IPS DF 4.7 (cell line): ENCODE measurements at regions not wholly inside any gene's neighbourhood (a gene's known extent, or its start where the extent isn't known, plus 50 kb on each side); places are given as distances from the start of the nearest gene placed in this dataset.
"Not testable (repeated sequence)": the region's sequence is repeated elsewhere in the genome, so short reads cannot be mapped to it uniquely, and the experiment has no call there.

Experiments
- DNase-seq: peaks from one replicate; pipeline ENCODE4 v3.0.0-alpha.2; 2013; ENCODE audit warnings: low spot score; ENCODE audit errors: extremely low read depth

DNA sequence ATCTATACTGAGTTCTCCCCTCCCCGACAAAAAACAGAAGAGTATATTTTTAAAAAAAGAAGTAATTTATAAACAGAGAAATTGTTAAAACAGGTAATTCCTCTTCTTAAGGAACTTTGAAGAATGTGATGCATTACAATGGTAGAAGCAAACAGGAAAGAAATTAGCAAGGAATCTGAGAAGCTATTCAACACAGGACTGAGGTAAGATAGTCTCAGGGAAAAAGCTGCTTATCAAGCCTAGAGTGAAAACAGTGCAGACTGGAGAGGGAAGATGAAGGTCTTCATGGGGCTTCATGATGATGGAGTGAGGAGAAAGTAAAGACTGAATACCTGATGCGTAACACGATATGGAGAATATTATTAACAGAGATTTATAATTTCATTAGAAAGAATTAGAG is 880.0 kb downstream of the SLC16A7 start:
- DNase-seq = no peak

DNA sequence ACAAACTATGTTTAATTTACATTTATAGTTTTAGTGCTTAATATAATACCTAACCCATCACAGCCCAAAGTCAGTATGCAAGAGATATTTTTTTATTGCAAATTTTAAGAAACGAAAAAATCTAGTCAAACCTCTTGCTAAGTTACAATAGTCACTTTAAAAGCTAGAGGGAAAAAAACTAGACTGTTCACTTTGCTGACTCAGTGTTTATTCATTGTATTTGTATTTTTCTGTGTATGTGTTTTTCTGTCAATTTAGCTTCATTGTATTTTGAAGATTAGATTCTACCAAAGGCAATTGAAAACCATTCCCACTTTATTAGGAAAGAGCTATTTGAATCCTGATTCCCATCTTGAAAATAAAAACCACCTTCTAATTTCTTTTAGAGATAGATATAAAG is 891.5 kb downstream of the SLC16A7 start:
- DNase-seq = no peak

DNA sequence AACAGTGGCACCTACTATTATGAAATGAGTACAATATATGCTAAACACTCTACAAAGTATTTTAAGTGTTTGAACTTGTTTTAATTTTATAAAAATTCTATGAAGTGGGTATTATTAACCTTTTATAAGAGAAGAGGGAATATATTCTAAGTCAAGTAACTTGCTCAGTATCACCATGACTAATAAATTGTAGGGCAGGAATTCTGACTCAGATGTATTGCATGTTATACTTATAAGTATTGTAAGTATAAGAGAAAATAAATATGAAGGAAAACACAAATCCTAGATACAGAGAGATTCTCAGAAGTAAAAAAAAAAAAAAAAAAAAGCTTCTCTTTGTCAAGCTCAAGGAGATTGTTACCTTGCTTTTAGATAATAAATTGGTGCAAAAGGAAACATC is 893.2 kb downstream of the SLC16A7 start:
- no peak for DNase-seq

DNA sequence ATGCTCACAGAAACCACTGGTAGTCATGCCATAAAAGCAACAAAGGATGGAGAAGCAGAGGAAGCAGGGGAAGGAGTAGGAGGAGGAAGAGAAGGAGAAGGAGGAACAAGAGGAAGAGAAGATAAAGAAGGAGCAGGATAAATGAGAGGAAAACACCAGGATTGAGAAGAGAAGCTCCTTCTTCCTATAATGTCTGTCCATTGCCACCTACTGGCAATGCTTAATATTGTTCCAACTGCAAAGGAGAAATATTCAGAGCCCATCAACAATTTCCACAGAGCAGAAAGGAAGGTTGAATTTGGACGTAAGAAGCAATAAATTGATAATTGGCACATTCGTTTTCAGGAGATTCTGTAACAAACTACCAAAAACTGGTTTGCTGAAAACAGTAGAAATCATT is 898.4 kb downstream of the SLC16A7 start:
- DNase-seq = no peak

DNA sequence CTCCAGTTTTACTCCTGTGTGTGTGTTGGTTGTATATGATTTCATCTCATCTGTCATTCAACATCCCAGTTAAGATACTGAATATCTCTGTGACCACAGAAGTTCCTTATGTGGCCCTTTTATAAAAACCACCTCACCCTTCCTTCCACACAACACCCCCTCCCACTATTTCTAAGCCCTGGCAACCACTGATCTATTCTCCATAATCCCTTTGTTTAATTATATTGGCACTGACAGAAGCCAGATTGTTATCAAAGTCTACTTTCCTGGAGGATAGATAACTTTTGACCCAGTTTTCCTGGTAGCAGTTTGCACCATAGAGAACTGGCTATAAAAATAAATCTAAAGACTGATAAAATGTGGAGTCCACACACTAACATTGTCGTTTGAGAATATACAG is 902.8 kb downstream of the SLC16A7 start:
- no peak for DNase-seq

DNA sequence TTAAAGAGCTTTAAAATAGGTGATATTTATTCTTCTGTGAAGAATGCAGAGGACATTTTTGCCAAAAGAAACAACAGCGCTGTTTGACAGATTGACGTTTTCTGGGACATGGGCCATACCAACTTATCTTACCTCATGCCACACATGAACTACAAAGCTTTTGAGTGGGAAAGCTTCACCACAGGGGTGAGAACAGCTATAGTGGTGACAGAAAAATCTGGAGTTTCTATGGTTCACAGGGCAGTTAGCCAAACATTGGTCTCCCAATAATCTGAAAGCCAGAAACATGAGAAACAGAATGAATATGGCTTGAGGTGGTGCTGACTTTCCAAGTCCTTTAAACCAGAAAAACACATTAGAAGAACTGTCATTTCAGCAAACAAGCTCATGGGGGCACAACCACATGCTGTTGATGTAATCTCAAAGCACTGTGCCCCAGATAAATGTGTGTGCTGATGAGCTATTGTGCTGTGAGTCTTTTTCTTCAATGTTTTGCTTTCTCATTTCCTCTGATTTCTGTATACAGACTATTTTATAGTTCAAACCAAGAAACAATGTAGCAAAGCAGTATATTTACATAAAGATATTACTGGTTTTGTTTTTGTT is 905.4 kb downstream of the SLC16A7 start:
- DNase-seq = no peak

DNA sequence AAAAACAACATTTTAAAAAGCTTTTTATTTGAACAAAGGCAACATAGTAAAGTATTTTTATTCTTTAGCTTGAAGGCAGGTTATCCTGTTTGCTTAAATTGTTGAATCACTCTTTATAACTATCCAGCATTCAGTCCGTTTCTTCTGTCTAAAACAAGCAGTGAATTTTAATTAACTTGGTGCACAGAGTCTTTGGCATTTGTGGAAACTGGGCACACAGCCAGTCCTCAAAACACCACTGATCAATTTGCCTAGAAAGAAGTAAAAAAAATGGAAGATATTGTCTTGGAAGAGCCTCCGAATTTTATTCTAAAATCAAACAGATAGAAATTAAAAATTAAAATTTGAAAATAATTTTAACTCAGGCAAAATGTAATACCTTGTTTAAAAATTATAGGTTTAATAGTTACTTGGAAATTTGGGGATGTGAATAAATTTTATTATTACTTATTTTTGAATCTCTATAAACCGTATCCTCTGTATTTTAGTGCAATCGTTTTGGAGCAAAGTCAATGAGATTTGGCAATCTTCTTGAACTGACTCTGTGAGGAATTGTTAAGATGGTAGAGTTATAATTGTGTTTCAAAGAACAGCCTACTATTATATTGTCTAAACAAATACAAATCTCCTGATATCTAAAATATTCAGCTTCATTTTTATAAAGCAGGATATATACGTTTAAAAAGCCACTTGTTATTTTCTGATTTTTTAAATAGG is 927.0 kb downstream of the SLC16A7 start:
- no peak for DNase-seq

DNA sequence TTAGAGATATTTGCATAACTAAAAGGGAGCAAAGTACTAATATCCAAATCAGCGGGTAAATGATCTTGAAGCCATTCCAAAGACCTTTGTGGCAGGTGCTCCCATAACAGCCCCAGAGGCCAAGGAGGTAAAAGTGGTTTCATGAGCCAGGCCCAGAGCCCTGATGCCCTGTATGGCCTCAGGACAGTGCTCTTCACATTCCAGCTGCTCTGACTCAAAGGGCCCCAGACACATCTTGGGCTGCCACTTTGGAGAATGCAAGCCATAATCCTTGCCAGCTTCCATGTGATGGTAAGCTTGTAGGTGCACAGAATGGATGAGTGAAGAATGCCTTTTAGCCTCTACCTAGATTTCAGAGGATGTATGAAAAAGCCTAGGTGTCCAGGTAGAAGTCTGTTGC is 933.4 kb downstream of the SLC16A7 start:
- DNase-seq = no peak

DNA sequence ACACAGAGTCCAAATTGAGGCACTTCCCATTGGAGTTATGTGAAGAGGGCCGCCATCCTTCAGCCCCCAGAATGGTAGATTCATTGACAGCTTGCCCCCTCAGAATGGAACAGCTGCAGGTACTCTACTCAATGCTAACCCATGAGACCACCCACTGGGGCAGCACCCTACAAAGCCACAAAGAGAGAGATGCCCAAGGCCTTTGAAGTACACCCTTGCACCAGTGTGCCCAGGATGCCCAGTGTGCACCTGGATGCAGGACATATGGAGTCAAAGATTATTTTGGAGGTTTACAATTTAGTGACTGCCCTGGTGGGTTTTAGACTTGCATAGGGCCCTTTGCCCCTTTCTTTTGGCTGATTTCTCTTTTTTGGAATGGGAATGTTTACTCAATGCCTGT is 933.9 kb downstream of the SLC16A7 start:
- DNase-seq = no peak

DNA sequence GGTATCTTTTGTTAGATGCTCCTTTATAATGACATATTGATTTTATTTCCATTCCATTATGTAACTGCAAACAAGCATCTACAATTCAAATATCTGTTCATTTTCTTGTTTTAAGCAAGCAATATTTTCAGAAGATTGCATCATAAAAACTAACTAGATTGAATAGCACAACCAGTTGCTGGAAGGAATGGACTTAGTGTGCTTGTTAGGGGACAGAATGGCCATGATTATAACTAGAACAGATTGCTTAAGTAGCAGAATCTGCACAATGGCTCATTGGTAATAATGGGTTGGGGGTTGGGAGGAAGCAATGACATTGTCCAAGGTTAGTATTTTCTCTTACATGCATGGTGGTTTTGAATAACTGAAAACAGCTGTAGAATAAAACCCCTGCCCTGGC is 939.5 kb downstream of the SLC16A7 start:
- no peak for DNase-seq

DNA sequence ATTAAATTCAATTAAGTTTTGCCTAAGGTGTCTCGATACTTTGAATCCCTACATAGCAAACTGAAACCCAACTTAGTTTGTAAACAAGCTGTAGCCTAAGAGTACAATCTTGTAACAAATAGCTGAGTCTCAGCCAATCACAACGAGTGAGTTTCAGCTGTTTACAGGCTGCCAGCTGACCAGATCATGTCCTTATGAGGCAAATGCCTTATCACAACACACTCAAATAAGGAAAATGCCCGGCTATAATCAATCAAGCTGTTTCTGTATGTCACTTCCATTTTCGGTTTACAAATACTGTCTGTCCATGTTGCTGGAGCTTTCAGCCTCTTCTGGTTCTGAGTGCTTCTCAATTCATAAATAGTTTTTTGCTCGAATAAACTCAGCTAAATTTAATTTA is 943.8 kb downstream of the SLC16A7 start:
- no peak for DNase-seq

DNA sequence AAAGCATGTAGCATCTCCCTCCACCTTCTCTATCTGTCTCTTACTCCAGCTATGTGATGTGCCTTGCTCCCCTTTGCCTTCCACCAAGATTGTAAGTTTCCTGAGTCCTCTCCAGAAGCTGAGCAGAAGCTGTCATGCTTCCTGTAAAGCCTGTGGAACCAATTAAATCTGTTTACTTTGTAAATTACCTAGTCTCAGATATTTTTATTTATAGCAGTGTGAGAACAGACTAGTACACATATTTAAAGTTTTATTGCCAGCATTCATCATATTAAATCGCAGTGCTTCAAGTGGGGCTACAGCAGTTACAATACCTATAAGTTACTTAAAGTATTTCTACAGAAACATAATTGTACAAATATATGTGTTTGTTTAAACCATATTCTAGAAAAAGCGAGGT is 973.1 kb downstream of the SLC16A7 start:
- DNase-seq = no peak

DNA sequence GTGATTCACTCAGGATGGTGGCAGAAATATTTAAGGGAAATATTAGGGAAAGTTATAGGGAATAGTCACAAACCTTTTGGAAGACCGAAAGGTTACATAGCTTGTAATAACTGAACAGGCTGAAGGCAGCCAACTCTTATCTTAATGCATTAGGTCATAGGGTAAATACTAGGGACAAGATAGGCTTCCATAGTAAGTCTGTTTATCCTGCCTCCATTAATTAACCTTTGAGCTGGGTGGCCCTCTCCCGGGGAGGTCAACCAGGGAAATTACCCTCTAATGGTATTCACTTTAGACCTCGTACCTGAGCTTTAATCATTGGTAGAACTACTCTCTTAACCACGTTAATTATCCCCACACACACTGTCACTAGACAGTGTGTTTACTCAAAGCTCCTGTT is 981.8 kb downstream of the SLC16A7 start:
- no peak for DNase-seq

DNA sequence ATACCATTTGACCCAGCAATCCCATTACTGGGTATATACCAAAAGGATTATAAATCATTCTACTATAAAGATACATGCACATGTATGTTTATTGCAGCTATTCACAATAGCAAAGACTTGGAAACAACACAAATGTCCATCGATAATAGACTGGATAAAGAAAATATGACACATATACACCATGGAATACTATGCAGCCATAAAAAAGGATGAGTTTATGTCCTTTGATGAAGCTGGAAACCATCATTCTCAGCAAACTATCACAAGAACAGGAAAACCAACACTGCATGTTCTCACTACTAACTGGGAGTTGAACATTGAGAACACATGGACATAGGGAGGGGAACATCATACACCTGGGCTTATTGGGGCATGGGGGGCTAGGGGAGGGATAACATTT is 991.8 kb downstream of the SLC16A7 start:
- not testable (repeated sequence) for DNase-seq

DNA sequence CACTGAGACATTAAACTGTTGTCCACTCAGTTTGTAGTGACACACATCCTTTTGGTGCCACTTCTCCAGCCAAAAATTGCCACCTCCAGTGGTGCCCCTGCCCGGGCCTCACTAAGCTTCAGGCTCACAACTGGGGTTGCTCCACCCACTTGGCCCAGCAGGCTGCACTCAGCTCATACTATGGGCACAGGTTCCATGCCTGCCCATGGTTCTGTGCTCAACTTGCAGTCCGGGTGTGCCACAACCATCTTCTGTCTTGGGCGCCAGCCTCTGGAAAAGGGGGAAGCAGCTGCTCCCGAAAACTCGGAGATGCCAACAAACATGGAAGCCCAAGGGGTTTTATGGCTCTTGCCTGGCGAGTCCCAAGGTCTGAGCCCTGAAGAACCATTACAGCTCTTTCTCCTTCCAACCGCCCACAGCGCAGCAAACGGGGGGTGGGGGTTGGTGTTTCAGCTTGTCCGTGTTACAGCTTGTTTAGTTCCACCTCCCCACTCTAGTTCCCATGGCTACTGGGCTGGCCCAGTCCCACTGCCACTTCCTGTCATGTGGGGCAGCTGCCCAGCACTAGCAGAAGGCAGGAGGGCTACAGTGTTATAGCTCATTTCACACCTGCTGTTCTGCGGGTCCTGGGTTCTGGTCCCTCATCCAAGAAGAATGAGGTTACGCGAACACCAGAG is 998.3 kb downstream of the SLC16A7 start:
- DNase-seq = no peak

DNA sequence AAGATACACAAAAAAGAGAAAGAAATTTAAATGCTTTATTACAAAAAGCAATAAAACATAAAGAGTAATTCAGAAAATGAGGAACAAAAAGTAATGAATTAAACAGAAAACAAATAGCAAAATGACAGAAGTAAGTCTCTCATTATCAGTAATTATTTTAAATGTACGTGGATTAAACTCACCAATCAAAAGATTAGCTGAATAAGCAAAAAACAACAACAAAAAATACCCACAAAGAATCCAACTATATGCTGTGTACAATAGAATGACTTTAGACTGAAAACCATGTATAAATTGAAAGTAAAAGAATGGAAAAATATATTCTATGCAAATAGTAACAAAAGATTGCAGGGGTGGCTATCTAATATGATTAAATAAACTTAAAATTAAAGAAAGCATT is 1006.8 kb downstream of the SLC16A7 start:
- no peak for DNase-seq

DNA sequence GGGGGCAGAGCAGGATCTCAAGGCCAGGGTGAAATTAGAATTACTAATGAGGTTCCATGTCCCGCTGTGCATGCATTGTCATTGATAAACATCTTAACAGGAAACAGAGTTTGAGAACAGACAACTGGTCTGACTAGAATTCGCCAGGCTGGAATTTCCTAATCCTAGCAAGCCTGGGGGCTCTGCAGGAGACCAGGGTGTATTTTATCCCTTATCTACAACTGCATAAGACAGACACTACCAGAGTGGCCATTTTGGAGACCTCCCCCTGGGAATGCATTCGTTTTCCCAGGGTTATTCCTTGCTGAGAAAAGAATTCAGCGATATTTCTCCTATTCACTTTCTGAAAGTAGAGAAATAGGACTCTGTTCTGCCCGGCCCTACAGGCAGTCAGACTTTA is 1007.6 kb downstream of the SLC16A7 start:
- not testable (repeated sequence) for DNase-seq

DNA sequence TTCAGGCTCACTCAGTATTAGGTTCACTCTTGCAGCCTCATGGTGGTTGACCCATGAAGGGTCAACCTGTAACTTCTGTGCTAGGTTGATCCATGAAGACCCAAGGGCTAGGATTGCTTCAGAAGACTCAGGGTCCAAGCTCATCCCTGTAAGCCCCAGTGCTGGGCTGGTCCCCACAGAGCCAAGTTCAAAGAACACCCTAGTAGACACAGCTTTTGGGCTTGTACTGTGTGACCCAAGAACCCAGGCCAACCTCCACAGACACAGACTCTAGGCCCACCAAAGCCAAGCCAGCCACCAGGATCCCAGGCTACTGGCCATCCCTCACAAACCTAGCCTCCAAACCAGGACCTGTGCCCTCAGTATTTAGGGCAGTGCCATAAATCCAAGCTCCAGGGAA is 1020.6 kb downstream of the SLC16A7 start:
- no peak for DNase-seq

DNA sequence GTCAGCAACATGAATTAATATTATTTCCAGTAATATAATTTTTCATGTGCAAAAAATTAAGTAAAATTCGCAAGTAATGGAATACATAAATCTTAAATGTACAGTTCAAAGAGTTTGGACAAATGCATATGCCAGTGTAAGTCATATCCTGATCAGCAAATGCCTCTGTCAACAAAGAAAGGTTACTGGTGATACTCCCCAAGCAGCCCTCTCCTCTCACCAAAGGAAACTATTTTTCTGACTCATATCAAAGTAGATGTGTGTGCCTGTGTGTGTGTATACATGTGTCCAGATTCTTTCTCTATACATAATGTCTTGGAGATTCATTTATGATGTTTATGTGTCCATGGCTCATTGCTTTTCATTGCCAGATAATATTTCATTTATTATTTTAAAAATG is 1035.0 kb downstream of the SLC16A7 start:
- DNase-seq = no peak

DNA sequence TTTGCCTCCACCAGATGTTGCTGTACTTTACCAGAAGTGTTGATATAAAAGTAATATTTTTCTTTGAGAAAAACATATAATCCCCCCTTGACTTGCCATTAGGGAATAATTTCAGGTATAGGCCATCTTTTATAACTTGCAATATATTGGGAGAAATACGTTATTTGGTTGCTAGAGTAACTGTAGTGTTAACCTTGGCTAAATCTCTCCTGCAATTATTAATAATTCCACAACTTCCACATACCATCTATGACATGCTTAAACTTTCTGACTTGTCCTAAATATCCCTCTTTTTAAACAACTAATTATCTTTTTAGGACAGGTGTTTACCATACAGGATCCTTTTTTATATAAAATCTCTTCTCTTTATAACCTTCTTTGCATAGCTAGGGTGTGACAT is 1048.2 kb downstream of the SLC16A7 start:
- DNase-seq = no peak

DNA sequence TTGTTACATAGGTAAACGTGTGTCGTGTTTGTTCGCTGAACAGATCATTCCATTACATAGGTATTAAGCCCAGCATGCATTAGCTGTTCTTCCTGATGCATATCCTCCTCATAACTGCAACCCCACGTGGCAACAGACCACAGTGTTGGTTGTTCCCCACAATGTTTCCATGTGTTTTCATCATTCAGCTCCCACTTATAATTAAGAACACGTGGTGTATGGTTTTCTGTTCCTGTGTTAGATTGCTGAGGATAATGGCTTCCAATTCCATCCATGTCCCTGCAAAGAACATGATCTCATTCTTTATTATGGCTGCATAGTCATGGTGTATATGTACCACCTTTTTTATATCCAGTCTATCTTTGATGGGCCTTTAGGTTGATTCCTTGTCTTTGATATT is 1071.1 kb downstream of the SLC16A7 start:
- no peak for DNase-seq

DNA sequence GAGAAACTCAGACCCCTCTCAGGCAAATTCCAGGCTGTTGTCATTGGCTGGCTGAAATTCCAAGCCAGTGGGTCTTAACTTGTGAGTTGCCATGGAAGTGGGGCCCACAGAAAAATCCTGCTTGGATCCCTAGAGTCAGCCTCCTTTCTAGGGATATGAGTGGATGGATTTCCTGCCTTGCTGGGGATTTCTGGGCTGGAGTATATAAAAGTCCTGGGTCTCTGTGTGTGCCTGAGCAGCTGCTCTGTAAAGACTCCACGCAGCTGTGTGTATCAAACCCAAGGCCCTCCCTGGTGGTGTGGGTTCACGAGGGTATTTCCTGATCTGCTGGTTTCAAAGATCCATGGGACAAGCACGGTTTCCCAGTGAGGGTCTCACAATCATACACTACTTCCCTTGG is 1077.1 kb downstream of the SLC16A7 start:
- DNase-seq = no peak
